Right lobe of liver (tissue), 6 donors: ENCODE measurements at regions not wholly inside any gene's neighbourhood (a gene's known extent, or its start where the extent isn't known, plus 50 kb on each side); places are given as distances from the start of the nearest gene placed in this dataset.
A peak's percentile ranks its signal among the peaks of the same experiment; 100 is the strongest.

Source experiments
- ATAC-seq, 4 donors: fragments of 200-7000 bp; cut with Tn5 transposase; one replicate each; pipeline ENCODE4 v1.9.1; 2020; ENCODE audit warnings: mild to moderate bottlenecking in 4 of 4, moderate library complexity in 4 of 4
- DNase-seq, 3 donors: peaks; one replicate each; pipeline ENCODE4 v3.0.0-alpha.2; 2020
- H3K27ac ChIP-seq, 3 donors: fragments of 200-600 bp; one replicate each; pipeline ENCODE4 v1.8.0; 2022
- H3K27me3 ChIP-seq, 2 donors: fragments of 200-600 bp; one replicate each; pipeline ENCODE4 v1.8.0; 2022
- H3K36me3 ChIP-seq, 4 donors: fragments of 200-600 bp; sonication (generic) in 1 of 4; one replicate each; pipeline versions ENCODE4 v1.5.1 to v1.8.0; 2017 to 2022; ENCODE audit warnings: control low read depth in 1 of 4
- H3K4me1 ChIP-seq, 4 donors: fragments of 200-600 bp; sonication (generic) in 1 of 4; one replicate each; pipeline versions ENCODE4 v1.5.1 to v1.8.0; 2017 to 2022; ENCODE audit warnings: control low read depth in 1 of 4
- H3K4me3 ChIP-seq, 3 donors: fragments of 200-600 bp; one replicate each; pipeline ENCODE4 v1.8.0; 2022
- H3K9me3 ChIP-seq, 4 donors: fragments of 200-600 bp; sonication (generic) in 1 of 4; one replicate each; pipeline versions ENCODE4 v1.5.1 to v1.8.0; 2017 to 2022; ENCODE audit warnings: control low read depth in 1 of 4
- POLR2A ChIP-seq: fragments of 450-650 bp; IDR thresholded peaks from one replicate; pipeline ENCODE4 v1.6.1; 2017; ENCODE audit warnings: antibody characterized with exemption, mild to moderate bottlenecking
- WGBS: methylation state at CpG from one replicate; pipeline ENCODE4 v1.1.6; 2018; ENCODE audit warnings: low coverage, low lambda C conversion rate; ENCODE audit not compliant: insufficient coverage; ENCODE audit errors: missing lambda C conversion rate; 5-methylcytosine and 5-hydroxymethylcytosine counted together
- intact Hi-C, 2 donors: fragments of 100-400 bp; cut with DNase I; formaldehyde crosslinking; loops; one replicate each; pipeline versions ENCODE4 v1.11.2 to v1.14.1; 2022
- TF ChIP-seq, protein P1 (sequence below), 4 donors: fragments of 200-600 bp in 3 of 4; fragments of 450-650 bp in 1 of 4; IDR thresholded peaks; one replicate each; pipeline versions ENCODE4 v1.5.1 to v1.8.0; 2016 to 2022; ENCODE audit warnings: antibody characterized with exemption in 4 of 4, mild to moderate bottlenecking in 2 of 4
- donor health status: DM: no; HTN: yes; CAD: no.
- donor health status: DM: no; HTN: no; CAD: no.
- donor health status: DM: no; HTN: no; CAD: no.
- donor health status: DM: no; HTN: yes; CAD: no.
- donor health status: DM: no; HTN: yes; CAD: no.

GRCh38 chr14:99342906-99343305, 70.9 kb upstream of the BCL11B start:
- no peak overlapping the region for H3K27ac ChIP-seq
- no peak for TF ChIP-seq POLR2A
- TF ChIP-seq, protein P1, sequence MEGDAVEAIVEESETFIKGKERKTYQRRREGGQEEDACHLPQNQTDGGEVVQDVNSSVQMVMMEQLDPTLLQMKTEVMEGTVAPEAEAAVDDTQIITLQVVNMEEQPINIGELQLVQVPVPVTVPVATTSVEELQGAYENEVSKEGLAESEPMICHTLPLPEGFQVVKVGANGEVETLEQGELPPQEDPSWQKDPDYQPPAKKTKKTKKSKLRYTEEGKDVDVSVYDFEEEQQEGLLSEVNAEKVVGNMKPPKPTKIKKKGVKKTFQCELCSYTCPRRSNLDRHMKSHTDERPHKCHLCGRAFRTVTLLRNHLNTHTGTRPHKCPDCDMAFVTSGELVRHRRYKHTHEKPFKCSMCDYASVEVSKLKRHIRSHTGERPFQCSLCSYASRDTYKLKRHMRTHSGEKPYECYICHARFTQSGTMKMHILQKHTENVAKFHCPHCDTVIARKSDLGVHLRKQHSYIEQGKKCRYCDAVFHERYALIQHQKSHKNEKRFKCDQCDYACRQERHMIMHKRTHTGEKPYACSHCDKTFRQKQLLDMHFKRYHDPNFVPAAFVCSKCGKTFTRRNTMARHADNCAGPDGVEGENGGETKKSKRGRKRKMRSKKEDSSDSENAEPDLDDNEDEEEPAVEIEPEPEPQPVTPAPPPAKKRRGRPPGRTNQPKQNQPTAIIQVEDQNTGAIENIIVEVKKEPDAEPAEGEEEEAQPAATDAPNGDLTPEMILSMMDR (IDR thresholded peaks at IDR 0.05) = no peak
- no peaks in the 10 kb centered on the region for H3K27me3 ChIP-seq
- 76% methylated on average over 6 of the region's 7 CpGs for WGBS
- H3K4me1 ChIP-seq = no peaks in the 10 kb centered on the region
- H3K9me3 ChIP-seq = no peaks in the 10 kb centered on the region
- intact Hi-C loops = no loop called here
- ATAC-seq (peak in 1 of 4 donors; percentile 16), DNase-seq (no peak)
- H3K36me3 ChIP-seq = no peaks in the 10 kb centered on the region
- H3K4me3 ChIP-seq = no peak overlapping the region

DNA sequence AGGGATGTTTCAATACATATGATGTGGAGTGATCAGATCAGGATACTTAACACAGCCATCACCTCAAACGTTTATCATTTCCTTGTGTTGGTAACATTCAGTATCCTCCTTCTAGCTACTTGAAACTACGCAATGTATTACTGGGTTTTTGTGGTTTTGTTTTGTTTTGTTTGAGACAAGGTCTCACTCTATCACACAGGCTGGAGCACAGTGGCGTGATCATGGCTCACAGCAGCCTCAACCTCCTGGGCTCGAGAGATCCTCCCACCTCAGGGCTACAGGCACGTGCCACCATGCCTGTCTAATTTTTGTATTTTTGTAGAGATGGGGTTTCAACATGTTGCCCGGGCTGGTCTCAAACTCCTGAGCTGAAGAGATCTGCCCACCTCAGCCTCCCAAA, 70.2 kb upstream of the BCL11B start:
- 48% methylated on average over 4 of the region's 6 CpGs for WGBS
- Histone ChIP-seq H3K27ac (no peak overlapping the region), H3K4me3 (no peak overlapping the region), H3K36me3 (no peaks in the 10 kb centered on the region), H3K27me3 (no peaks in the 10 kb centered on the region), H3K9me3 (no peaks in the 10 kb centered on the region), H3K4me1 (no peaks in the 10 kb centered on the region)
- DNase-seq = no peak
- no peak for ATAC-seq
- TF ChIP-seq POLR2A = no peak
- TF ChIP-seq, protein P1 (IDR thresholded peaks at IDR 0.05) = no peak
- intact Hi-C loops = no loop called here

- Histone ChIP-seq H3K9me3 (no peaks in the 10 kb centered on the region), H3K27ac (no peak overlapping the region), H3K27me3 (no peaks in the 10 kb centered on the region), H3K4me1 (no peaks in the 10 kb centered on the region), H3K36me3 (no peaks in the 10 kb centered on the region), H3K4me3 (no peak overlapping the region)
- 63% methylated on average over 2 of the region's 2 CpGs for WGBS
- ATAC-seq (no peak), DNase-seq (no peak)
- intact Hi-C loops = no loop called here
- TF ChIP-seq, protein P1 (IDR thresholded peaks at IDR 0.05) = no peak
- TF ChIP-seq POLR2A = no peak
These were observed 67.6 kb upstream of the BCL11B start for GRCh38 chr14:99339551-99339950.

- TF ChIP-seq, protein P1 (IDR thresholded peaks at IDR 0.05) = no peak
- no peak for TF ChIP-seq POLR2A
- DNase-seq (no peak), ATAC-seq (no peak)
- intact Hi-C loops = no loop called here
- no peak overlapping the region for H3K4me3 ChIP-seq
- H3K36me3 ChIP-seq = no peaks in the 10 kb centered on the region
- WGBS = 78% methylated on average over 5 of the region's 5 CpGs
- no peaks in the 10 kb centered on the region for H3K9me3 ChIP-seq
- H3K27me3 ChIP-seq = no peaks in the 10 kb centered on the region
- no peak overlapping the region for H3K27ac ChIP-seq
- H3K4me1 ChIP-seq = no peaks in the 10 kb centered on the region
These were observed 66.3 kb upstream of the BCL11B start for GRCh38 chr14:99338313-99338712.
